DOHH2 (cell line): ENCODE measurements at regions not wholly inside any gene's neighbourhood (a gene's known extent, or its start where the extent isn't known, plus 50 kb on each side); places are given as distances from the start of the nearest gene placed in this dataset.

Experiments
- H3F3A ChIP-seq: fragments of 200-600 bp; sonication (generic), shearing (Covaris generic); 2 replicates; pipeline ENCODE4 v1.6.0; 2016; ENCODE audit warnings: antibody characterized with exemption, mild to moderate bottlenecking; ENCODE audit not compliant: control insufficient read depth, insufficient read depth
- H3K27ac ChIP-seq: fragments of 200-600 bp; sonication (generic); 2 replicates; pipeline ENCODE4 v1.5.1; 2014; ENCODE audit warnings: low read depth, mild to moderate bottlenecking, low read length, moderate library complexity
- H3K27me3 ChIP-seq: fragments of 200-600 bp; sonication (generic); 2 replicates; pipeline ENCODE4 v1.6.1; 2014; ENCODE audit warnings: mild to moderate bottlenecking, low read length, mixed read lengths; ENCODE audit not compliant: control insufficient read depth
- H3K36me3 ChIP-seq: fragments of 200-600 bp; sonication (generic); 2 replicates; pipeline ENCODE4 v1.6.1; 2014; ENCODE audit warnings: mild to moderate bottlenecking, low read length, moderate library complexity, mixed read lengths; ENCODE audit not compliant: control insufficient read depth
- H3K4me1 ChIP-seq: fragments of 200-600 bp; sonication (generic); 2 replicates; pipeline ENCODE4 v1.6.1; 2014; ENCODE audit warnings: mild to moderate bottlenecking, low read length, mixed read lengths; ENCODE audit not compliant: control insufficient read depth
- H3K4me2 ChIP-seq: fragments of 200-600 bp; sonication (generic); 2 replicates; pipeline ENCODE4 v1.6.0; 2014; ENCODE audit warnings: mild to moderate bottlenecking, low read length, moderate library complexity
- H3K4me3 ChIP-seq: fragments of 200-600 bp; sonication (generic); 2 replicates; pipeline ENCODE4 v1.5.1; 2014; ENCODE audit warnings: mild to moderate bottlenecking, low read length, mixed read lengths
- H3K79me2 ChIP-seq: fragments of 200-600 bp; sonication (generic); 2 replicates; pipeline ENCODE4 v1.6.1; 2014; ENCODE audit warnings: mild to moderate bottlenecking, low read length, mixed read lengths; ENCODE audit not compliant: control insufficient read depth
- H3K9me2 ChIP-seq: fragments of 200-600 bp; sonication (generic); replicated peaks from 2 replicates; pipeline ENCODE4 v1.6.1; 2014; ENCODE audit warnings: mild to moderate bottlenecking, low read length, mixed read lengths; ENCODE audit not compliant: control insufficient read depth
- H3K9me3 ChIP-seq: fragments of 200-600 bp; sonication (generic); 2 replicates; pipeline ENCODE4 v1.6.1; 2014; ENCODE audit warnings: antibody characterized with exemption, low read length, mixed read lengths; ENCODE audit not compliant: control insufficient read depth, insufficient read depth
- H4K20me1 ChIP-seq: fragments of 200-600 bp; sonication (generic); 2 replicates; pipeline ENCODE4 v1.6.0; 2014; ENCODE audit warnings: low read depth, mild to moderate bottlenecking, antibody characterized with exemption, low read length, moderate library complexity; ENCODE audit not compliant: control insufficient read depth, insufficient read depth
- EZH2phosphoT487 ChIP-seq: fragments of 200-600 bp; sonication (generic); IDR thresholded peaks from 2 replicates; pipeline ENCODE4 v1.6.1; 2017; ENCODE audit warnings: borderline replicate concordance, mild to moderate bottlenecking, antibody characterized with exemption, low read length, moderate library complexity, mixed read lengths
- TF ChIP-seq, protein P1 (sequence below): fragments of 200-600 bp; sonication (generic); IDR thresholded peaks from one replicate; pipeline ENCODE4 v1.5.1; 2014; ENCODE audit warnings: antibody characterized with exemption, mild to moderate bottlenecking, low read depth, low read length; ENCODE audit not compliant: poor library complexity, severe bottlenecking

DNA sequence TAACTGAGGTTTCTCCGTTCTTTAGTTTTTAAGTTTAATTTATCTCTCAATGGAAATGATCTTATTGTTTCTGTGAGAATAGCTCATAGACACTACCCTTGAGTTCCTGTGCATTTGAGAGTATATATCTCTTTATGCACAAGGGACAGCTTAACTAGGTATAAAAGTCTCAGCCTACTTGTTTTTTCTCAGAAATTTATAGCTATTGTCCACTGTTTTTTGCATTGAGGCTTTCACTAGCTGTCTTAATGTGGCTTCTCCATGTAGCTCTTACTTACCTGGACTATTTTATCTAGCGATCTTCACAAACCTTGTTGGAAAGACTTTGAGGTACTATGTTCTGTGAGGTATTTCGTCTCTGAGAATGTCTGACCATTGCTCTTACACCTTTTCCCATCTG is 153.9 kb upstream of the RTL1 start:
- H3K9me3 ChIP-seq, result peaks cover 4% of the 10 kb centered on the region; the same call in 1 of the 2 replicates

GRCh38 chr14:101058571-101058970 is 155.0 kb upstream of the RTL1 start:
- H3K36me3 ChIP-seq, result no peaks in the 10 kb centered on the region
- TF ChIP-seq EZH2phosphoT487, result no peak
- TF ChIP-seq, protein P1, sequence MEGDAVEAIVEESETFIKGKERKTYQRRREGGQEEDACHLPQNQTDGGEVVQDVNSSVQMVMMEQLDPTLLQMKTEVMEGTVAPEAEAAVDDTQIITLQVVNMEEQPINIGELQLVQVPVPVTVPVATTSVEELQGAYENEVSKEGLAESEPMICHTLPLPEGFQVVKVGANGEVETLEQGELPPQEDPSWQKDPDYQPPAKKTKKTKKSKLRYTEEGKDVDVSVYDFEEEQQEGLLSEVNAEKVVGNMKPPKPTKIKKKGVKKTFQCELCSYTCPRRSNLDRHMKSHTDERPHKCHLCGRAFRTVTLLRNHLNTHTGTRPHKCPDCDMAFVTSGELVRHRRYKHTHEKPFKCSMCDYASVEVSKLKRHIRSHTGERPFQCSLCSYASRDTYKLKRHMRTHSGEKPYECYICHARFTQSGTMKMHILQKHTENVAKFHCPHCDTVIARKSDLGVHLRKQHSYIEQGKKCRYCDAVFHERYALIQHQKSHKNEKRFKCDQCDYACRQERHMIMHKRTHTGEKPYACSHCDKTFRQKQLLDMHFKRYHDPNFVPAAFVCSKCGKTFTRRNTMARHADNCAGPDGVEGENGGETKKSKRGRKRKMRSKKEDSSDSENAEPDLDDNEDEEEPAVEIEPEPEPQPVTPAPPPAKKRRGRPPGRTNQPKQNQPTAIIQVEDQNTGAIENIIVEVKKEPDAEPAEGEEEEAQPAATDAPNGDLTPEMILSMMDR, result no peak
- no peaks in the 10 kb centered on the region for H3K79me2 ChIP-seq
- no peak overlapping the region for H3K4me2 ChIP-seq
- H3F3A ChIP-seq, result no peaks in the 10 kb centered on the region
- no peak overlapping the region for H3K27ac ChIP-seq
- no peaks in the 10 kb centered on the region for H3K9me2 ChIP-seq
- H4K20me1 ChIP-seq, result no peaks in the 10 kb centered on the region
- no peak overlapping the region for H3K4me3 ChIP-seq
- no peaks in the 10 kb centered on the region for H3K27me3 ChIP-seq
- no peaks in the 10 kb centered on the region for H3K4me1 ChIP-seq
- peaks cover 4% of the 10 kb centered on the region; the same call in 1 of the 2 replicates for H3K9me3 ChIP-seq

More for the DNA sequence above, 153.9 kb upstream of the RTL1 start:
- Histone ChIP-seq H3K4me1 (no peaks in the 10 kb centered on the region), H4K20me1 (no peaks in the 10 kb centered on the region), H3K79me2 (no peaks in the 10 kb centered on the region), H3K27ac (no peak overlapping the region), H3K27me3 (no peaks in the 10 kb centered on the region), H3F3A (no peaks in the 10 kb centered on the region), H3K9me2 (no peaks in the 10 kb centered on the region), H3K4me3 (no peak overlapping the region), H3K36me3 (no peaks in the 10 kb centered on the region), H3K4me2 (no peak overlapping the region)
- TF ChIP-seq, protein P1, result no peak
- no peak for TF ChIP-seq EZH2phosphoT487

GRCh38 chr14:101060171-101060601 is 156.7 kb upstream of the RTL1 start:
- TF ChIP-seq, protein P1, result no peak
- TF ChIP-seq EZH2phosphoT487, result no peak
- H3K27ac ChIP-seq, result no peak overlapping the region
- H3K9me3 ChIP-seq, result peaks cover 4% of the 10 kb centered on the region; the same call in 1 of the 2 replicates
- no peak overlapping the region for H3K4me3 ChIP-seq
- H3K4me2 ChIP-seq, result no peak overlapping the region
- H3K9me2 ChIP-seq, result no peaks in the 10 kb centered on the region
- no peaks in the 10 kb centered on the region for H4K20me1 ChIP-seq
- no peaks in the 10 kb centered on the region for H3F3A ChIP-seq
- no peaks in the 10 kb centered on the region for H3K36me3 ChIP-seq
- H3K4me1 ChIP-seq, result no peaks in the 10 kb centered on the region
- no peaks in the 10 kb centered on the region for H3K27me3 ChIP-seq
- H3K79me2 ChIP-seq, result no peaks in the 10 kb centered on the region
